ENCODE measurements at regions not wholly inside any gene's neighbourhood (a gene's known extent, or its start where the extent isn't known, plus 50 kb on each side); places are given as distances from the start of the nearest gene placed in this dataset.
A peak's percentile ranks its signal among the peaks of the same experiment; 100 is the strongest.

GRCh38 chr6:120924214-120924613, 410.1 kb downstream of the TBC1D32 start:
- DNase-seq = no peak

DNA sequence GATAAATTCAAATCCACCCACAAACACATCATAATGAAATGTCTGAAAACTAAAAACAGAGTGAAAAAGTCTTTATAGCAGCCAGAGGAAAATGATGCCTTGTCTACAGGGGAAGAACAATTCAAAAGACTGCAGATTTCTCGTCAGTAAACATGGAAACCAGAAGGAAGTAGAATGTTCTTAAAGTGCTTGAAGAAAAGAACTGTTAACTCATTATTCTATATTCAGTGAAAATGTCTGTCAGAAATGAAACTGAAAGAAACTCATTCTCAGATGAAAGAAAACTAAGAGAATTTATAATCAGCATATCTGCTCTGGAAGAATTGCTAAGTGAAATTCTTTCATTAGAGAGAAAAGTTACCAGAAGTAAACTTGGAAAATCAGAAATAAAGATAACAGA, 416.1 kb downstream of the TBC1D32 start:
- no peak for DNase-seq

DNA sequence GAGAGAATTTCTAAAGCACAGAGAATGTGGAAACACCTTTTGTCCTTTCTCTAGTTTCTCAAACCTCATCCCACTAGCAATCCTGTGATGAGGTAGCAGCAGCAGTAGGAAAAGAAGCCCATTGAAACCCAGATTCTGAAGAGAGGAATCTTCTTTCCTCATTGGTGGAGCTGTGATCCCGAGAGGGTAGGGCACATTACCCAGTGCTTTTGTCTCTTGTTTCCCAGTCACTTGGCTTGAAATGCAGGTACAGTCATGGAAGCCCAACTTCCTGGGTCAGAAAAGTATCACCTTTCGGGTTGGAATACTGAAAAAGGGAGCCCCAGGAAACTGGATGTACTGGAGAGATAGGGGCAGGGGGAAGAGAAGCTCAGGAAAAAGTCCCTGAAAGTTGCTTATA, 417.4 kb downstream of the TBC1D32 start:
- DNase-seq = no peak

DNA sequence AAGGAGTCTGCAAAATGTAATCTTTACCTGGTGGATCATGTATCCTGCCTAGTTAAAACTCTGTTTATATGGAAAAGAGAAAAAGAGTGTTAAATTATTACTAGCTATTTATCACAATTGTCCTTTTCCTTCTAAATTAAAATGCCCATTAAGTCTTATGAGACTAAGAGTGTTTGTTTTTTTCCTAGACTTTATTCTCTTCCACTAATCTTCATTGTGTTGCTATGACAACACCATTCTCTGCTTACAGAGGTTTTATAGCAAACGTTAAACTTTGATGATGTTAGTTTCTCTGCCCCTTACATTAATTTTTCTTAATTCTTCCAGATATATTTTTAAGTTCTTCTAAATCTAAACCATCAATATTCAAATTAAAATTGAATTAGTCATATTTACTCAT, 420.8 kb downstream of the TBC1D32 start:
- no peak for DNase-seq

DNA sequence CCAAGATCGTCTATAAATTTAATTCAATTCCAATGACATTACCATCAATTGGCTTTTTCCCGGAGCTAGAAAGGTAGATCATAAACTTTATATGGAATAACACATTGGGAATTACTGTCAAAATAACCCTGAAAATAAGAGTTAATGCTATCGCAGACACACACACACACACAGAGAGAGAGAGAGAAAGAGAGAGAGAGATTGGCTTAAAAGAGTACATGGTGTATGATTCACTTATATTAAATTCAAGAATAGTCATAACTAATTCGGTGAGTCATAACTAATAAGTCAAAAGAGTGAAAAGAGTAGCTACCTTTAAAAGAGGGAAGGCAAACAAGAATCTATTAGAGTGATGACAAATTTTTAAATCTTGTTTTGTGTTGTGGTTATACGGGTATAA, 425.5 kb downstream of the TBC1D32 start:
- DNase-seq = no peak

GRCh38 chr6:120903836-120904235, 430.4 kb downstream of the TBC1D32 start:
- DNase-seq = no peak

DNA sequence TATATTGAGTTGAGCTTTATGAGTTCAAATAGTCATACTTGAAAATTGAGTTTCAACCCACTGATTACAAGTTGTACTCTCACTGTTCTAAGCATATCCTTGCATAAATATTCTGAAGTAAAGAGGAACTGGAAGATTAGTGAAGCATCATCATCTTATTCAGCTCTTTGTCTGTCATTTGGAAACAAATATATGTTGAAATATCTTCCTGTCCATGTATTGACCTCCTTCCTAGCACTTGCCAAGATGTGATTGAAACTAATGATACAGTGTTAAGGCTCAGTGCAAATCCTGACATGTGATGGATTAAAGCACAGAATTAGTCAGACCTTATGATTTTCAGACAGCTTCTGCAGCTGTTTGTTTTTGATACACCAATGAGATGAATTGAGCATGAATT, 434.3 kb downstream of the TBC1D32 start:
- DNase-seq = no peak

DNA sequence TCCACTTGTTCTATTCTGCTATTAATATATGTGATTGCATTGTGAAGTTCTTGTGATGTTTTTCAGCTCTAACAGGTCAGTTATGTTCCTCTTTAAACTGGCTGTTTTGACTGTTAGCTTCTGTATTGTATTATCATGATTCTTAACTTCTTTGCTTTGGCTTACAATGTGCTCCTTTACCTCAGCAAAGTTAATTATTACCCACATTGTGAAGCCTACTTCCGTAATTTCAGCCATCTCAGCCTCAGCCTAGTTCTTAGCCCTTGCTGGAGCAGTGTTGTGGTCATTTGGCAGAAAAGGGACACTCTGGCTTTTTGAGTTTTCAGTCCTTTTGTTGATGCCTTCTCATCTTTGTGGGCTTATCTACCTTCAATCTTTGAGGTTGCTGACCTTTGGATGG, 440.2 kb downstream of the TBC1D32 start:
- no peak for DNase-seq

DNA sequence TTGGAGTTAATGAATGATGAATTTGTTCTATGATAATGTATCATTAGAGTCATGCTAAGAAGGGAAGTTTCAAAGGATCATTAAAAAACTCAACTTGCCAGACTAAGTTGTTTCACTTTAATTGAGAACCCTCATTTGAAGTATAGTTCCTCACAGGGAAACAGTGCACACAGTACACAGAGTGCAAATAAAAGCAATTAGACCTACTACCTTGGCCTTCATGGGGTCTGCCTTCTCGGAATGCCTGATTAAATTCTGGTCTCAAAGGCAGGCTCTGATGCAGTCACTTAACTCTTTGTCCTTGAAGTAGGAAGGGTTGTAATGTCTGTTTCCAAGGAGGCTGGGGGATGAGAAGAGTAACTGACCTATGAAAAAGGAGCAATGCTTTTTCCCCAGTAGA, 457.3 kb downstream of the TBC1D32 start:
- DNase-seq = no peak

DNA sequence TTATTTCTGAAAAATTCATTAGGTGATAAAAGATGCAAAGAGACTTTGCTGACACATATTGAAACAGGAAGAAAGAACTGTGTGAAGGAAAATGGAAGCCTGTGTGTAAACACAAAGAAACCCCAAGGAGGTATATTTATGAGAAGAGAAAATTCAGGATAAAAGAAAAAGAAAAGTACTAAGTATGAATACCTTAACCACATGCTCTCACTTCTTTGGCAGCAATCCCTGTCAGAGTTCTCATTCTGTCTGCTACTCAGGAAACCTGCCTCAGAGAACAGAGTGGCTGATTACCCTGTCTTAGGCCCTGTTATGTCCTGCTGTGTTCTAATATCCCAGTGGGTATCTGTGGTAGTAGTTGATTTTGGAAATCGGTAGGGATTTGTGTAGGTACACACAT, 457.9 kb downstream of the TBC1D32 start:
- DNase-seq = no peak

- no peak for DNase-seq
Measured at GRCh38 chr6:120875900-120876299, 458.4 kb downstream of the TBC1D32 start.

DNA sequence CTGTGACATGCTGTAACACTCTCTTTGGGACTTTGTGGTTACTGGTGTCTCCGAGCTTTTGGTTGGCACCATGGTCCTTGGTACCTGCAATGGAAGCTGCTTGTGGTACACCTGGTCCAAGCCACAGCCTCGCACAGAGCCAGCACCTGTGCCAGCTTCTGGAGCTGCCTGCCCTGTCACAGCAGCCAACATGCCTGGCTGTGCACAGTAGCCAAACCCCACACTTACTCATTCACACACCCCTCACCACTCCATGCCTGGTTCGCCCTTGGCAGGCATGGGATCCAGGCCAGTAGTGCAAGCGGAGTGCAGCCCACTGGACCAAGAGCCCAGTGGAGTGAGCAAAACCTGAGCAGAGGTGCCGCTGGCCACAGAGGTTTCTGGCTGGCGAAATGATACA, 459.9 kb downstream of the TBC1D32 start:
- DNase-seq = no peak

- DNase-seq = no peak
Measured at GRCh38 chr6:120873125-120873865, 461.0 kb downstream of the TBC1D32 start.

DNA sequence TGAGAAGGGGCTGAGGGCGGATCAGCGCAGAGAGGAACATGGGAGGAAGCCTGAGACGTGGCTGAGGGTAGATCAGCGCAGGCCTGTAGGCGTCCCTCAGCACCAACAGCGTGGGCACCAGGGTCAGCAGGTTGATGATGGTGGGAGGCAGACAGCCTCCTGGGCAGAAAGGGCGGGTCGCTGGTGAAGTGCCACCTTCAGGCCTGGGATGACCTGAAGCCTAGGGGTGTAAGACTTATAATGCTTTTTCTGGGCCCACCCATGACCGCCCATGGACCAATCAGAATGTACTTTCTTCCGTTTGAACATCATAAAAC, 462.1 kb downstream of the TBC1D32 start:
- DNase-seq = no peak

DNA sequence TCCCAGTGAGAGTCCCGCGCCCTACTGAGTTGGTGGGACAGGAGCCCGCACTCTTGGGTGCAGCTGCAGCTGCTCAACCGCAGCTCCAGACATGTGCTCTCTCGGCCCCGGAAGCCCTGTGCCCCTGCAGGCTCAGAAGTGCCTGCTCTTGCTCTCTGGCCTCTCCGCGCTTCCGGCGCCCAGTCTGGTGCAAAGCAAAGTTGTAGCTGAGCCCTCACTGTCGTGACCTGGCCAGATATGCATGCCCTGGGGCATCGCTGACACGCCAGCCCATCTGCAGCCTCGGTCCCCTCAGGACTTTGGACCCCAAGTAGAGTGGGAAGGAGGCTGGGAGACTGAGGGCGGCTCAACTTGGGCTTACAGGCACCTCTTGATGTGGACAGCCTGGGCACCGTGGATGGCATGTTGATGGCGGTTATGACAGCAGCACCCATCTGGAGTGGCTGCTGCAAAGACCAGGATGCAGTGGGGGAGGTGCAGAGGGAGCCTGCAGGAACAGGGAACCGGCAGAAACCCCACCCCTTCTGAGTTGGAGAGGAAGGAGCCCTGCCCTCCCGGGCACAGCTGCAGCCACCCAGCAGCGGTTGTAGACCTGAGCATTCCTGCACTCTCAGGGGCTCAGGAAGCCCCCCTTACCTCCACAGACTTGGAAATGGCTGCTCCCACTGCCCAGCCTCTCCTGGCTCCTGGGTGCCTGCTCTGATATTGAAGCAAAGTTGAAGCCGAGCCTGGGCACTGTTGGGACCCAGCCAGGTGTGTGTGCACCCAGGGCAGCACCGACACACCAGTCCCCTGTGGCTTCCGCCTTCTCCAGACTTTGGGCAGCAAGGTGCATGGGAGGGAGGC, 462.6 kb downstream of the TBC1D32 start:
- no peak for DNase-seq

DNA sequence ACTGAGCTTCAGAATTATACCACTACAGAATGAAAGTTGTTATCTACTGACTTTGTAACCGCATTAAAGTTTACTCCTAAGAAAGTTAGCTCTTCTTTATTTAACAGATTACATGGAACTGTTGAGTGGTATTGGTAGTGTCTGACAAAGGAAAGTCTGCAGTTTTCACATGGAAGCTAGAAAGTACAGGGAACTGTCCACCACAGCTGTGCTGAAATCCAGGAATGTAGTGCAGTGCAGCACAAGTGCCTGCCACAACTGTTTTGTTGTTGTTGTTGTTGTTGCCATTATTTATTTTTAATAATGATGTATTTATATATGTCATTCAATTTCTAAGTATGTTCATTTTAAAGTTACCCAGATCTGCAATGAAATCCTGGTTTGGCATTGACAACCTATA, 464.9 kb downstream of the TBC1D32 start:
- no peak for DNase-seq

DNA sequence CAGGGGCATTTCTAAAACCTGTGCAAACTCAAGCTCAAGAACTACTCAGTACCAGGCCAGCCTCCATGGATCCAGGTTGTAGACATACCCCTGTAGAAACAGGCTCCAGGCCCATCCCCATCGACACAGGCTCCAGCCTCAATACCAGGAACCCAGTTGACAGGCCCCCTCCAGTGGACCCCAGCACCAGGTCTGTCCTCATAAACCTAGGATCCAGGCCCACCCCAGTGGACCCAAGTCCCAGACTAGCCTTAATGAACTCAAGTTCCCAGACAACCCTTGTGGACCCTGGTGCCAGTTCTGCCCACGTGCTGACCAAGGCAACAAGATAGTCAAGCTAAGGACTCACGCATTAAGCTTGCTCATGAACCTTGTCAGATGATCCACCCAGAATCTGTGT, 476.9 kb downstream of the TBC1D32 start:
- no peak for DNase-seq

- no peak for DNase-seq
Measured at GRCh38 chr6:120854583-120854982, 479.7 kb downstream of the TBC1D32 start.

DNA sequence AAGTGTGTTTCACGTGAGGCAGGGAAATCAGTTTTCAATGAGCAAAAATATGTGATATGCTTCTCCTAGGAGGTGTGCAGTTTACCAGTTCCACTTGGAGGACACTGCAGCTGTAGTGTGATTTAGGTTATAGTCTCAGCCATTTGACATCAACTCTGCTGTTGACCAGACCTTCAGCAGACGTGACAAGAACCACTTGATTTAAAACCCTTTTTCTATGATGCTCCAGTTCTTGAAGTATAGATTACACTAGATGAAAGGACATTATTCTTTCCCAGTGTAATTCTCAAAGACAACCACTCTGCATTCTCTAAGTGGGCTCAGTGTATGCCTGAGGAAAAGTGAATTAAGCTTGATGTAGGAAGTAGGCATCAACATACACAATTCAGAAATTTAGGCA, 480.8 kb downstream of the TBC1D32 start:
- DNase-seq = no peak

DNA sequence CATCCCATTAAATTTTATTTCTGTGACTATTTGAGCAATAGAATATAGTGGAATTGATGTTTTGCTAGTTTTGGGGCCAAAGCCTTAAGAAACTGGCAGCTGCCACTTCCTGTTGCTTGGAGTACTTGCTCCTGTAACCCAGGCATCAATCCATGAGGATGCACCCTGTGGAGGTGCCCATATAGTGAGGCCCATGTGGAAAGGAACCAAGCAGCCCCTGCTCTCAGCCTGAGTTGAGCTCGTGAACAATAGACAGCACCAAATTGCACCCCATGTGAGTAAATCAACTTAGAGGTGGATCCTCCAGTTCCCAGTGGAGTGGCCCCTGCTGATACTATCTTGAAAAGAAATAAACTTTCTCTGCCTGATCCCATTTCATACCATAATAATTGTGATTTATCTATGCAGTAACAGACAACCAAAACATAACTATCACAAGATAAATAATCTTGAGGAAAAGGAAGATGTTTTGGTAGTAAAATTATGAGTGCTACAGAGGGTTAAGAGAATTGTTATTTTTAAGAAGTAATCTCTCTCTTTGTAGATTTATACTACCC, 481.9 kb downstream of the TBC1D32 start:
- no peak for DNase-seq

GRCh38 chr6:120826253-120826652, 508.0 kb downstream of the TBC1D32 start:
- DNase-seq = peak; percentile 1

GRCh38 chr6:120816794-120817193, 517.5 kb downstream of the TBC1D32 start:
- no peak for DNase-seq

- DNase-seq = no peak
Measured at GRCh38 chr6:120805276-120805675, 529.0 kb downstream of the TBC1D32 start.

DNA sequence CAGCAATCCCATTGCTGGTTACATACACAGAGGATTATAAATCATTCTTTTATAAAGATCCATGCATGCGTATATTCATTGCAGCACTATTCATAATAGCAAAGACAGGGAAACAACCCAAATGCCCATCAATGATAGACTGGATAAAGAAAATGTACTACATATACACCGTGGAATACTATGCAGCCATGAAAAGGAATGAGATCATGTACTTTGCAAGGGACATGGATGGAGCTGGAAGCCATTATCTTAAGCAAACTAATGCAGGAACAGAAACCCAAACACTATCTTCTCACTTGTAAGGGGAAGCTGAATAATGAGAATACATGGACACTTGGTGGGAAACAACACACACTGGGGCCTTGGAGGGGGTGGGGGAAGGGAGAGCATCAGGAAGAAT, 529.7 kb downstream of the TBC1D32 start:
- DNase-seq = no peak

Data from CD4-positive, alpha-beta T cell treated with Interleukin-10 for 1 hour (primary cell).